ENCODE measurements at regions not wholly inside any gene's neighbourhood (a gene's known extent, or its start where the extent isn't known, plus 50 kb on each side); places are given as distances from the start of the nearest gene placed in this dataset.

GRCh38 chr1:113185463-113186104, 112.6 kb downstream of the LRIG2 start:
- H4K20me1 ChIP-seq: no peaks in the 10 kb centered on the region
- H3K36me3 ChIP-seq: no peaks in the 10 kb centered on the region
- no peaks in the 10 kb centered on the region for H3K9me3 ChIP-seq
- H3K4me3 ChIP-seq: no peak overlapping the region
- H3K27me3 ChIP-seq: no peaks in the 10 kb centered on the region
- no peak for TF ChIP-seq Cebpa-rat (IDR thresholded peaks at IDR 0.05)
- H3K4me2 ChIP-seq: no peak overlapping the region
- H3K4me1 ChIP-seq: no peaks in the 10 kb centered on the region
- H3K9ac ChIP-seq: no peak overlapping the region
- H3K27ac ChIP-seq: no peak overlapping the region

- H3K9me3 ChIP-seq: peaks cover 10% of the 10 kb centered on the region; the same call in 1 of the 2 replicates
- no peaks in the 10 kb centered on the region for H3K36me3 ChIP-seq
- H3K4me2 ChIP-seq: no peak overlapping the region
- no peaks in the 10 kb centered on the region for H3K27me3 ChIP-seq
- H4K20me1 ChIP-seq: no peaks in the 10 kb centered on the region
- peaks cover 11% of the 10 kb centered on the region; the same call in 1 of the 2 replicates for H3K4me1 ChIP-seq
- H3K9ac ChIP-seq: no peak overlapping the region
- H3K27ac ChIP-seq: no peak overlapping the region
- TF ChIP-seq Cebpa-rat (IDR thresholded peaks at IDR 0.05): no peak
- H3K4me3 ChIP-seq: no peak overlapping the region
These were observed 117.1 kb downstream of the LRIG2 start for GRCh38 chr1:113190078-113190477.

GRCh38 chr1:113190930-113191329, 117.9 kb downstream of the LRIG2 start:
- H3K36me3 ChIP-seq: no peaks in the 10 kb centered on the region
- H3K9ac ChIP-seq: no peak overlapping the region
- H3K9me3 ChIP-seq: peaks cover 10% of the 10 kb centered on the region; the same call in 1 of the 2 replicates
- H3K4me2 ChIP-seq: no peak overlapping the region
- no peak overlapping the region for H3K4me3 ChIP-seq
- no peak overlapping the region for H3K27ac ChIP-seq
- peaks cover 11% of the 10 kb centered on the region; the same call in 1 of the 2 replicates for H3K4me1 ChIP-seq
- no peaks in the 10 kb centered on the region for H3K27me3 ChIP-seq
- no peaks in the 10 kb centered on the region for H4K20me1 ChIP-seq
- TF ChIP-seq Cebpa-rat (IDR thresholded peaks at IDR 0.05): no peak

- no peak for TF ChIP-seq Cebpa-rat (IDR thresholded peaks at IDR 0.05)
- Histone ChIP-seq H4K20me1 (no peaks in the 10 kb centered on the region), H3K27ac (no peak overlapping the region), H3K9ac (no peak overlapping the region), H3K27me3 (no peaks in the 10 kb centered on the region), H3K4me2 (no peak overlapping the region), H3K36me3 (no peaks in the 10 kb centered on the region), H3K9me3 (peaks cover 10% of the 10 kb centered on the region; the same call in 1 of the 2 replicates), H3K4me3 (no peak overlapping the region), H3K4me1 (peaks cover 11% of the 10 kb centered on the region; the same call in 1 of the 2 replicates)
These were observed 118.6 kb downstream of the LRIG2 start for GRCh38 chr1:113191579-113192076.

- no peak for TF ChIP-seq Cebpa-rat (IDR thresholded peaks at IDR 0.05)
- no peak overlapping the region for H3K9ac ChIP-seq
- no peak overlapping the region for H3K4me2 ChIP-seq
These were observed 119.2 kb downstream of the LRIG2 start for GRCh38 chr1:113192242-113192641.

GRCh38 chr1:113192980-113193379, 120.0 kb downstream of the LRIG2 start:
- TF ChIP-seq Cebpa-rat (IDR thresholded peaks at IDR 0.05): no peak
- no peaks in the 10 kb centered on the region for H3K36me3 ChIP-seq
- no peak overlapping the region for H3K27ac ChIP-seq
- no peak overlapping the region for H3K9ac ChIP-seq
- H3K4me1 ChIP-seq: peaks cover 16% of the 10 kb centered on the region
- no peak overlapping the region for H3K4me3 ChIP-seq
- no peaks in the 10 kb centered on the region for H4K20me1 ChIP-seq
- H3K4me2 ChIP-seq: no peak overlapping the region
- H3K27me3 ChIP-seq: no peaks in the 10 kb centered on the region
- H3K9me3 ChIP-seq: peaks cover 10% of the 10 kb centered on the region; the same call in 1 of the 2 replicates

More at GRCh38 chr1:113192242-113192641, 119.2 kb downstream of the LRIG2 start:
- H3K36me3 ChIP-seq: no peaks in the 10 kb centered on the region
- peaks cover 10% of the 10 kb centered on the region; the same call in 1 of the 2 replicates for H3K9me3 ChIP-seq
- peaks cover 11% of the 10 kb centered on the region; the same call in 1 of the 2 replicates for H3K4me1 ChIP-seq
- H4K20me1 ChIP-seq: no peaks in the 10 kb centered on the region
- no peak overlapping the region for H3K4me3 ChIP-seq
- H3K27ac ChIP-seq: no peak overlapping the region
- H3K27me3 ChIP-seq: no peaks in the 10 kb centered on the region

- H3K36me3 ChIP-seq: no peaks in the 10 kb centered on the region
- no peak overlapping the region for H3K9ac ChIP-seq
- H3K9me3 ChIP-seq: peaks cover 10% of the 10 kb centered on the region; the same call in 1 of the 2 replicates
- H3K4me3 ChIP-seq: no peak overlapping the region
- H3K4me1 ChIP-seq: peaks cover 17% of the 10 kb centered on the region
- no peaks in the 10 kb centered on the region for H4K20me1 ChIP-seq
- H3K27ac ChIP-seq: no peak overlapping the region
- H3K27me3 ChIP-seq: no peaks in the 10 kb centered on the region
- no peak for TF ChIP-seq Cebpa-rat (IDR thresholded peaks at IDR 0.05)
- no peak overlapping the region for H3K4me2 ChIP-seq
These were observed 122.1 kb downstream of the LRIG2 start for GRCh38 chr1:113194846-113195830.

- H3K9ac ChIP-seq: no peak overlapping the region
- H3K36me3 ChIP-seq: no peaks in the 10 kb centered on the region
- H3K4me1 ChIP-seq: peaks cover 6% of the 10 kb centered on the region; the same call in 1 of the 2 replicates
- H3K27ac ChIP-seq: no peak overlapping the region
- H3K4me2 ChIP-seq: no peak overlapping the region
- TF ChIP-seq Cebpa-rat (IDR thresholded peaks at IDR 0.05): no peak
- no peak overlapping the region for H3K4me3 ChIP-seq
- no peaks in the 10 kb centered on the region for H3K27me3 ChIP-seq
- peaks cover 9% of the 10 kb centered on the region; the same call in 1 of the 2 replicates for H3K9me3 ChIP-seq
- no peaks in the 10 kb centered on the region for H4K20me1 ChIP-seq
These were observed 124.8 kb downstream of the LRIG2 start for GRCh38 chr1:113197719-113198330.

- H3K4me3 ChIP-seq: no peak overlapping the region
- TF ChIP-seq Cebpa-rat (IDR thresholded peaks at IDR 0.05): no peak
- H3K36me3 ChIP-seq: no peaks in the 10 kb centered on the region
- no peak overlapping the region for H3K27ac ChIP-seq
- H3K9me3 ChIP-seq: no peaks in the 10 kb centered on the region
- H3K9ac ChIP-seq: no peak overlapping the region
- peaks cover 6% of the 10 kb centered on the region; the same call in 1 of the 2 replicates for H3K4me1 ChIP-seq
- H4K20me1 ChIP-seq: no peaks in the 10 kb centered on the region
- H3K4me2 ChIP-seq: no peak overlapping the region
- no peaks in the 10 kb centered on the region for H3K27me3 ChIP-seq
These were observed 125.8 kb downstream of the LRIG2 start for GRCh38 chr1:113198806-113199205.

Measured in BLaER1 (cell line).